ENCODE measurements at regions not wholly inside any gene's neighbourhood (a gene's known extent, or its start where the extent isn't known, plus 50 kb on each side); places are given as distances from the start of the nearest gene placed in this dataset.

GRCh38 chr7:15938115-15938514 lies 251.6 kb upstream of the MEOX2 start:
- TF ChIP-seq, protein P1, sequence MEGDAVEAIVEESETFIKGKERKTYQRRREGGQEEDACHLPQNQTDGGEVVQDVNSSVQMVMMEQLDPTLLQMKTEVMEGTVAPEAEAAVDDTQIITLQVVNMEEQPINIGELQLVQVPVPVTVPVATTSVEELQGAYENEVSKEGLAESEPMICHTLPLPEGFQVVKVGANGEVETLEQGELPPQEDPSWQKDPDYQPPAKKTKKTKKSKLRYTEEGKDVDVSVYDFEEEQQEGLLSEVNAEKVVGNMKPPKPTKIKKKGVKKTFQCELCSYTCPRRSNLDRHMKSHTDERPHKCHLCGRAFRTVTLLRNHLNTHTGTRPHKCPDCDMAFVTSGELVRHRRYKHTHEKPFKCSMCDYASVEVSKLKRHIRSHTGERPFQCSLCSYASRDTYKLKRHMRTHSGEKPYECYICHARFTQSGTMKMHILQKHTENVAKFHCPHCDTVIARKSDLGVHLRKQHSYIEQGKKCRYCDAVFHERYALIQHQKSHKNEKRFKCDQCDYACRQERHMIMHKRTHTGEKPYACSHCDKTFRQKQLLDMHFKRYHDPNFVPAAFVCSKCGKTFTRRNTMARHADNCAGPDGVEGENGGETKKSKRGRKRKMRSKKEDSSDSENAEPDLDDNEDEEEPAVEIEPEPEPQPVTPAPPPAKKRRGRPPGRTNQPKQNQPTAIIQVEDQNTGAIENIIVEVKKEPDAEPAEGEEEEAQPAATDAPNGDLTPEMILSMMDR (conservative IDR thresholded peaks at IDR 0.05; ENCODE audit: low read depth, low read length) = no peak
- TF ChIP-seq EZH2 (IDR thresholded peaks at IDR 0.05; ENCODE audit: borderline replicate concordance, low read depth, low read length, poor library complexity, severe bottlenecking) = no peak

Measured in A673 (cell line).